Osteoblast (primary cell): ENCODE measurements at regions not wholly inside any gene's neighbourhood (a gene's known extent, or its start where the extent isn't known, plus 50 kb on each side); places are given as distances from the start of the nearest gene placed in this dataset.
A peak's percentile ranks its signal among the peaks of the same experiment; 100 is the strongest.

Experiments
- DNase-seq: peaks from one replicate; pipeline ENCODE4 v3.0.0; 2011; ENCODE audit warnings: low spot score, mixed read lengths; ENCODE audit not compliant: insufficient read length; ENCODE audit errors: missing footprints
- H2AFZ ChIP-seq: 2 replicates; pipeline ENCODE4 v1.6.0; 2011; ENCODE audit warnings: mild to moderate bottlenecking, low read length
- H3K27ac ChIP-seq: 2 replicates; pipeline ENCODE4 v1.5.1; 2011; ENCODE audit warnings: mild to moderate bottlenecking, low read depth, low read length, moderate library complexity
- H3K27me3 ChIP-seq: 2 replicates; pipeline ENCODE4 v1.6.0; 2012; ENCODE audit warnings: mild to moderate bottlenecking, control low read depth, inconsistent platforms, low read length, moderate library complexity; ENCODE audit not compliant: insufficient read depth
- H3K36me3 ChIP-seq: 2 replicates; pipeline ENCODE4 v1.5.1; 2011; ENCODE audit warnings: mild to moderate bottlenecking, low read length, control low read depth, moderate library complexity; ENCODE audit not compliant: insufficient read depth
- H3K4me1 ChIP-seq: 2 replicates; pipeline ENCODE4 v1.5.1; 2011; ENCODE audit warnings: mild to moderate bottlenecking, low read length, control low read depth, moderate library complexity; ENCODE audit not compliant: insufficient read depth
- H3K4me2 ChIP-seq: 2 replicates; pipeline ENCODE4 v1.6.0; 2011; ENCODE audit warnings: mild to moderate bottlenecking, low read length; ENCODE audit not compliant: insufficient read depth
- H3K4me3 ChIP-seq: fragments of 200-600 bp; sonication (generic); 3 replicates; pipeline ENCODE4 v1.5.1; 2012; ENCODE audit warnings: mild to moderate bottlenecking, low read length, inconsistent platforms; ENCODE audit not compliant: insufficient read depth
- H3K79me2 ChIP-seq: 2 replicates; pipeline ENCODE4 v1.6.0; 2012; ENCODE audit warnings: mild to moderate bottlenecking, low read length, control low read depth, inconsistent platforms; ENCODE audit not compliant: insufficient read depth
- H3K9me3 ChIP-seq: 2 replicates; pipeline ENCODE4 v1.5.1; 2011; ENCODE audit warnings: low read depth, low read length, control low read depth
- H4K20me1 ChIP-seq: 2 replicates; pipeline ENCODE4 v1.6.0; 2012; ENCODE audit warnings: mild to moderate bottlenecking, low read length, control low read depth; ENCODE audit not compliant: insufficient read depth
- TF ChIP-seq, protein P1 (sequence below): IDR thresholded peaks from 2 replicates; pipeline ENCODE4 v1.5.1; 2011; ENCODE audit warnings: mild to moderate bottlenecking, low read depth, low read length, moderate library complexity; ENCODE audit errors: extremely low read depth

DNA sequence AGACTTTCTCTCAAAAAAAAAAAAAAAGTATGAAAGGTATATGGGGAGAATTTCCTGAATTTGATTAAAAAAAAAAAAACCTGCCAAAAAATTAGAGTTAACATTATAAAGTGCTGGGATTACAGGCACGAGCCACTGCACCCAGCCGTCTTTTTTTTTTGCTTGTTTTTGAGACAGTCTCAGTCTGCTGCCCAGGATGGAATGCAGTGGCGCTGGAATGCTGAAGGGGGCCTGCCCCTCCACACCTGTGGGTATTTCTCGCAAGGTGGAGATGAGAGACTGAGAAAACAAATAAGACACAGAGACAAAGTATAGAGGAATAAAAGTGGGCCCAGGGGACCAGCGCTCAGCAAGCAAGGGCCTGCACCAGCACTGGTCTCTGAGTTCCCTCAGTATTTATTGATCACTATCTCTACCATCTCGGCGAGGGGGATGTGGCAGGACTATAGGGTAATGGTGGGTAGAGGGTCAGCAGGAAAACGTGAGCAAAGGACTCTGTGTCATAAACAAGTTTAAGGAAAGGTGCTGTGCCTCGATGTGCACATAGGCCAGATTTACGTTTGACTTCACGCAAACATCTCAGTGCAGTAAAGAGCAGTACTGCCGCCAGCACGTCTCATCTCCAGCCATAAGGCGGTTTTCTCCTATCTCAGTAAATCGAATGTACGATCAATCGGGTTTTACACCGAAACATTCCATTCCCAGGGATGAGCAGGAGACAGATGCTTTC, 117.2 kb downstream of the GOSR1 start:
- H3K79me2 ChIP-seq: no peaks in the 10 kb centered on the region
- H4K20me1 ChIP-seq: no peaks in the 10 kb centered on the region
- no peak overlapping the region for H3K4me2 ChIP-seq
- H3K4me1 ChIP-seq: peaks cover 6% of the 10 kb centered on the region
- H3K27ac ChIP-seq: no peak overlapping the region
- H3K9me3 ChIP-seq: no peaks in the 10 kb centered on the region
- no peaks in the 10 kb centered on the region for H3K36me3 ChIP-seq
- no peaks in the 10 kb centered on the region for H3K27me3 ChIP-seq
- no peak for DNase-seq
- H3K4me3 ChIP-seq: no peak overlapping the region
- no peak overlapping the region for H2AFZ ChIP-seq
- TF ChIP-seq, protein P1, sequence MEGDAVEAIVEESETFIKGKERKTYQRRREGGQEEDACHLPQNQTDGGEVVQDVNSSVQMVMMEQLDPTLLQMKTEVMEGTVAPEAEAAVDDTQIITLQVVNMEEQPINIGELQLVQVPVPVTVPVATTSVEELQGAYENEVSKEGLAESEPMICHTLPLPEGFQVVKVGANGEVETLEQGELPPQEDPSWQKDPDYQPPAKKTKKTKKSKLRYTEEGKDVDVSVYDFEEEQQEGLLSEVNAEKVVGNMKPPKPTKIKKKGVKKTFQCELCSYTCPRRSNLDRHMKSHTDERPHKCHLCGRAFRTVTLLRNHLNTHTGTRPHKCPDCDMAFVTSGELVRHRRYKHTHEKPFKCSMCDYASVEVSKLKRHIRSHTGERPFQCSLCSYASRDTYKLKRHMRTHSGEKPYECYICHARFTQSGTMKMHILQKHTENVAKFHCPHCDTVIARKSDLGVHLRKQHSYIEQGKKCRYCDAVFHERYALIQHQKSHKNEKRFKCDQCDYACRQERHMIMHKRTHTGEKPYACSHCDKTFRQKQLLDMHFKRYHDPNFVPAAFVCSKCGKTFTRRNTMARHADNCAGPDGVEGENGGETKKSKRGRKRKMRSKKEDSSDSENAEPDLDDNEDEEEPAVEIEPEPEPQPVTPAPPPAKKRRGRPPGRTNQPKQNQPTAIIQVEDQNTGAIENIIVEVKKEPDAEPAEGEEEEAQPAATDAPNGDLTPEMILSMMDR: no peak

DNA sequence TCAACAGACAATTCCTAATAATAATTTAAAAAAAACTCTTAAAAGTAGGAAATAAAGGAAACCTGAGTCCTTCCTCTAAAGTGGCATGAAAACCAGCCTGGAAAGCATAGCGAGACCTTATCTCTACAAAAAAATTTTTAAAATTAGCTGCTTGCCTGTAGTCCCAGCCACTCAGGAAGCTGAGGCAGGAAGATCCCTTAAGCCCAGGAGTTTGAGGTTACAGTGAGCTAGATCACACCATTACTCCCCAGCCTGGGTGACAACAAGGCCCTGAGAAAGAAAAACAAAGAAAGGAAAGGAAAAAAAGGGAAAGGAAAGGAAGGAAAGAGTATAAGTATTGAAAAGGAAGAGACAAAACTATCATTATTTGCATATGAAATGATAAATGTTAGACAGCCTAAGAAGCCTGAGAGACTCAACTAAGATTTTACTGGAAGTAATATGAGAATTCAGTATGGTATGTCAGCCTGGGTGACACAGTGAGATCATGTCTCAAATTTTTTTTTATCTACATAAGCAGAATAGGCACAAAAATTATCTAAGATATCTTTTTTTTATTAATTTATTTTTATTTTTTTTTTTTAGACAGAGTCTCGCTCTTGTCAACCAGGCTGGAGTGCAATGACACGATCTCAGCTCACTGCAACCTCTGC, 113.0 kb downstream of the GOSR1 start:
- Histone ChIP-seq H3K79me2 (no peaks in the 10 kb centered on the region), H2AFZ (peak overlapping the region; percentile 68), H3K4me2 (no peak overlapping the region), H3K27ac (peak overlapping the region; percentile 28), H3K4me1 (peaks cover 6% of the 10 kb centered on the region), H3K4me3 (no peak overlapping the region), H3K36me3 (no peaks in the 10 kb centered on the region), H4K20me1 (no peaks in the 10 kb centered on the region), H3K27me3 (no peaks in the 10 kb centered on the region), H3K9me3 (no peaks in the 10 kb centered on the region)
- TF ChIP-seq, protein P1: no peak
- no peak for DNase-seq

DNA sequence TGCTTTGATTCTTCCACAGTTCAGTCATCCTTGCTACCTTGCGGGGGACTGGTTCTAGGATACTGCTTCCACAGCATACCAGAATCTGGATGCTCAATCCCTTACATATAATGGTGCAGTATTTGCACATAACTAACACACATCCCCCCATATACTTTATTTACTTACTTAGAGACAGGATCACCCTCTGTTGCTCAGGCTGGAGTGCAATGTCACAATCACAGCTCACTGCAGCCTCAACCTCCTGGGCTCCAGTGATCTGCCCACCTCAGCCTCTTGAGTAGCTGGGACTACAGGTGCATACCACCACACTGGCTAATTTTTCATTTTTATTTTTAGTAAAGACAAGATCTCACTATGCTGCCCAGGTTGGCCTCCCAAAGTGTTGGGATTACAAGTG, 112.2 kb downstream of the GOSR1 start:
- peaks cover 6% of the 10 kb centered on the region for H3K4me1 ChIP-seq
- H3K4me3 ChIP-seq: no peak overlapping the region
- no peak overlapping the region for H2AFZ ChIP-seq
- H3K9me3 ChIP-seq: no peaks in the 10 kb centered on the region
- DNase-seq: no peak
- H3K27ac ChIP-seq: no peak overlapping the region
- H3K4me2 ChIP-seq: no peak overlapping the region
- H3K36me3 ChIP-seq: no peaks in the 10 kb centered on the region
- no peaks in the 10 kb centered on the region for H4K20me1 ChIP-seq
- no peaks in the 10 kb centered on the region for H3K27me3 ChIP-seq
- no peaks in the 10 kb centered on the region for H3K79me2 ChIP-seq
- TF ChIP-seq, protein P1: no peak

DNA sequence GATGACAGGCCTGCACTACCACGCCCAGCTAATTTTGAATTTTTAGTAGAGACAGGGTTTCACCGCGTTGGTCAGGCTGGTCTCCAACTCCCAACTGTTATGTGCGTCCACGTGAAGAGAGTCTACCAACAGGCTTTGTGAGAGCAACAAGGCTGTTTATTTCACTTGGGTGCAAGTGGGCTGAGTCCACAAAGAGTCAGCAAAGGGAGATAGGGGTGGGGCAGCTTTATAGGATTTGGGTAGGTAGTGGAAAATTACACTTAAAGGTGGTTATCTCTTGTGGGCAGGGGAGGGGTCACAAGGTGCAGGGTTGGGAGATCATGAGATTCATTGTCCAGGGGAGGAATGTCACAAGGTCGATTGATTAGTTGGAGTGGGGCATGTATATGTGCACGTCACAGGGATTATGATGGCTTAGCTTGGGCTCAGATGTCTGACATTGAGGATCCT, 111.6 kb downstream of the GOSR1 start:
- Histone ChIP-seq H3K4me2 (no peak overlapping the region), H4K20me1 (no peaks in the 10 kb centered on the region), H3K4me3 (no peak overlapping the region), H3K9me3 (no peaks in the 10 kb centered on the region), H2AFZ (no peak overlapping the region), H3K27me3 (no peaks in the 10 kb centered on the region), H3K79me2 (no peaks in the 10 kb centered on the region), H3K27ac (no peak overlapping the region), H3K4me1 (peaks cover 6% of the 10 kb centered on the region), H3K36me3 (no peaks in the 10 kb centered on the region)
- TF ChIP-seq, protein P1: no peak
- DNase-seq: no peak
